ENCODE measurements at regions not wholly inside any gene's neighbourhood (a gene's known extent, or its start where the extent isn't known, plus 50 kb on each side); places are given as distances from the start of the nearest gene placed in this dataset.

- TF ChIP-seq CTCF (IDR thresholded peaks at IDR 0.05) (no peak), POLR2A (IDR thresholded peaks at IDR 0.05) (no peak)
These were observed 171.2 kb downstream of the TMEM167A start for GRCh38 chr5:82905986-82906385.

Measured in body of pancreas (tissue), 4 donors.